ENCODE measurements at regions not wholly inside any gene's neighbourhood (a gene's known extent, or its start where the extent isn't known, plus 50 kb on each side); places are given as distances from the start of the nearest gene placed in this dataset.

GRCh38 chrX:148416931-148417330 lies 83.5 kb upstream of the AFF2 start:
- TF ChIP-seq POLR2A (IDR thresholded peaks at IDR 0.05), result no peak
- no peak for TF ChIP-seq CTCF (IDR thresholded peaks at IDR 0.05)
- TF ChIP-seq EP300 (IDR thresholded peaks at IDR 0.05), result no peak
